PC-3 (cell line): ENCODE measurements at regions not wholly inside any gene's neighbourhood (a gene's known extent, or its start where the extent isn't known, plus 50 kb on each side); places are given as distances from the start of the nearest gene placed in this dataset.

Source experiments
- EZH2phosphoT487 ChIP-seq: fragments of 300-600 bp; sonication (generic); IDR thresholded peaks from 2 replicates; pipeline ENCODE4 v1.6.1; 2018; ENCODE audit warnings: mild to moderate bottlenecking, antibody characterized with exemption, low read length, borderline replicate concordance
- TF ChIP-seq, protein P1 (sequence below): fragments of 300-600 bp; sonication (generic); conservative IDR thresholded peaks from 2 replicates; pipeline ENCODE4 v1.5.1; 2017; ENCODE audit warnings: antibody characterized with exemption, low read depth, mild to moderate bottlenecking, low read length

DNA sequence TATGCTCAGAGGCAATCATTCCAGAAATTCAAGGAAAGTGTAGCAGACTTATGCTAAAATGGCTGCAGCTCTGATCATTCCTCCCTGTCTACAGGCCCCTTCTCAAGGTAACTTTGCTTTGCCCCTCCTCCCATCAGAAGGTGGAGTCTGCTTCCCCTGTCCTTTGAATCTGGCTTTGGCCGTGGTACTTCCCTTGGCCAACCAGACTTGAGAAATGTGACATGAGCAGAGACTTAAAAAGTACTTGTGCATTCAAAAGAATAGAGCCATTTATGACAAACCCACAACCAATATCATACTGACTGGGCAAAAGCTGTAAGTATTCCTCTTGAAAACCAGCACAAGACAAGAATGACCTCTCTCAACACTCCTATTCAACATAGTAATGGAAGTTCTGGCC, 59.5 kb upstream of the NCKAP5 start:
- TF ChIP-seq, protein P1, sequence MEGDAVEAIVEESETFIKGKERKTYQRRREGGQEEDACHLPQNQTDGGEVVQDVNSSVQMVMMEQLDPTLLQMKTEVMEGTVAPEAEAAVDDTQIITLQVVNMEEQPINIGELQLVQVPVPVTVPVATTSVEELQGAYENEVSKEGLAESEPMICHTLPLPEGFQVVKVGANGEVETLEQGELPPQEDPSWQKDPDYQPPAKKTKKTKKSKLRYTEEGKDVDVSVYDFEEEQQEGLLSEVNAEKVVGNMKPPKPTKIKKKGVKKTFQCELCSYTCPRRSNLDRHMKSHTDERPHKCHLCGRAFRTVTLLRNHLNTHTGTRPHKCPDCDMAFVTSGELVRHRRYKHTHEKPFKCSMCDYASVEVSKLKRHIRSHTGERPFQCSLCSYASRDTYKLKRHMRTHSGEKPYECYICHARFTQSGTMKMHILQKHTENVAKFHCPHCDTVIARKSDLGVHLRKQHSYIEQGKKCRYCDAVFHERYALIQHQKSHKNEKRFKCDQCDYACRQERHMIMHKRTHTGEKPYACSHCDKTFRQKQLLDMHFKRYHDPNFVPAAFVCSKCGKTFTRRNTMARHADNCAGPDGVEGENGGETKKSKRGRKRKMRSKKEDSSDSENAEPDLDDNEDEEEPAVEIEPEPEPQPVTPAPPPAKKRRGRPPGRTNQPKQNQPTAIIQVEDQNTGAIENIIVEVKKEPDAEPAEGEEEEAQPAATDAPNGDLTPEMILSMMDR = no peak
- TF ChIP-seq EZH2phosphoT487 = no peak
